GM23338 (cell line): ENCODE measurements at regions not wholly inside any gene's neighbourhood (a gene's known extent, or its start where the extent isn't known, plus 50 kb on each side); places are given as distances from the start of the nearest gene placed in this dataset.

Experiments used
- CREB1 ChIP-seq: fragments of 250-450 bp; sonication (Bioruptor Pico); IDR thresholded peaks from 2 replicates; pipeline ENCODE4 v1.5.0; 2020; ENCODE audit warnings: low read depth, mild to moderate bottlenecking, moderate library complexity
- EZH2 ChIP-seq: fragments of 200-600 bp; sonication (generic); IDR thresholded peaks from one replicate; pipeline ENCODE4 v1.8.0; 2017; ENCODE audit warnings: antibody characterized with exemption, mild to moderate bottlenecking, low read depth; ENCODE audit not compliant: unreplicated experiment
- POLR2AphosphoS5 ChIP-seq: IDR thresholded peaks from 2 replicates; pipeline ENCODE4 v1.6.1; 2016; ENCODE audit warnings: antibody characterized with exemption, low read depth
- TF ChIP-seq, protein P1 (sequence below), 2 experiments: fragments of 200-600 bp in 1 of 2; sonication (generic) in 1 of 2; conservative IDR thresholded peaks; 2 replicates each; pipeline versions ENCODE4 v1.5.1 to v1.6.1; 2016 to 2017; ENCODE audit warnings: antibody characterized with exemption in 2 of 2, low read depth in 2 of 2, mild to moderate bottlenecking in 2 of 2, moderate library complexity in 1 of 2

- TF ChIP-seq EZH2 (no peak), POLR2AphosphoS5 (no peak), CREB1 (CRISPR knock-in tag) (no peak)
- TF ChIP-seq, protein P1, sequence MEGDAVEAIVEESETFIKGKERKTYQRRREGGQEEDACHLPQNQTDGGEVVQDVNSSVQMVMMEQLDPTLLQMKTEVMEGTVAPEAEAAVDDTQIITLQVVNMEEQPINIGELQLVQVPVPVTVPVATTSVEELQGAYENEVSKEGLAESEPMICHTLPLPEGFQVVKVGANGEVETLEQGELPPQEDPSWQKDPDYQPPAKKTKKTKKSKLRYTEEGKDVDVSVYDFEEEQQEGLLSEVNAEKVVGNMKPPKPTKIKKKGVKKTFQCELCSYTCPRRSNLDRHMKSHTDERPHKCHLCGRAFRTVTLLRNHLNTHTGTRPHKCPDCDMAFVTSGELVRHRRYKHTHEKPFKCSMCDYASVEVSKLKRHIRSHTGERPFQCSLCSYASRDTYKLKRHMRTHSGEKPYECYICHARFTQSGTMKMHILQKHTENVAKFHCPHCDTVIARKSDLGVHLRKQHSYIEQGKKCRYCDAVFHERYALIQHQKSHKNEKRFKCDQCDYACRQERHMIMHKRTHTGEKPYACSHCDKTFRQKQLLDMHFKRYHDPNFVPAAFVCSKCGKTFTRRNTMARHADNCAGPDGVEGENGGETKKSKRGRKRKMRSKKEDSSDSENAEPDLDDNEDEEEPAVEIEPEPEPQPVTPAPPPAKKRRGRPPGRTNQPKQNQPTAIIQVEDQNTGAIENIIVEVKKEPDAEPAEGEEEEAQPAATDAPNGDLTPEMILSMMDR (conservative IDR thresholded peaks at IDR 0.05; ENCODE audit: low read depth in 2 of 2): no peak
Observed at GRCh38 chr4:66430856-66431255, 760.6 kb upstream of the EPHA5 start.
